DMS153 (cell line): ENCODE measurements at regions not wholly inside any gene's neighbourhood (a gene's known extent, or its start where the extent isn't known, plus 50 kb on each side); places are given as distances from the start of the nearest gene placed in this dataset.
"Not testable (repeated sequence)": the region's sequence is repeated elsewhere in the genome, so short reads cannot be mapped to it uniquely, and the experiment has no call there.

Experiments used
- DNase-seq: peaks from one replicate; lab custom pipeline; 2025; lab: John Stamatoyannopoulos, UW

GRCh38 chr5:1983919-1984695 lies 101.4 kb upstream of the IRX4 start:
- DNase-seq, result no peak

- no peak for DNase-seq
These were observed 100.7 kb upstream of the IRX4 start for GRCh38 chr5:1983401-1983800.

GRCh38 chr5:1982561-1982960 lies 99.8 kb upstream of the IRX4 start:
- not testable (repeated sequence) for DNase-seq

GRCh38 chr5:1975898-1976765 lies 93.4 kb upstream of the IRX4 start:
- DNase-seq, result no peak

GRCh38 chr5:1975406-1975715 lies 92.6 kb upstream of the IRX4 start:
- DNase-seq, result peak; percentile 88

GRCh38 chr5:1974501-1975405 lies 92.0 kb upstream of the IRX4 start:
- DNase-seq, result no peak

- no peak for DNase-seq
These were observed 91.4 kb upstream of the IRX4 start for GRCh38 chr5:1974081-1974480.

- peak; percentile 42 for DNase-seq
These were observed 90.8 kb upstream of the IRX4 start for GRCh38 chr5:1973391-1974013.

- no peak for DNase-seq
These were observed 89.2 kb upstream of the IRX4 start for GRCh38 chr5:1971944-1972343.

- DNase-seq, result no peak
These were observed 85.0 kb upstream of the IRX4 start for GRCh38 chr5:1967736-1968135.

GRCh38 chr5:1966461-1966860 lies 83.7 kb upstream of the IRX4 start:
- DNase-seq, result no peak

- no peak for DNase-seq
These were observed 83.2 kb upstream of the IRX4 start for GRCh38 chr5:1965925-1966324.

- no peak for DNase-seq
These were observed 81.3 kb upstream of the IRX4 start for GRCh38 chr5:1963941-1964451.

GRCh38 chr5:1963358-1963757 lies 80.6 kb upstream of the IRX4 start:
- DNase-seq, result no peak

GRCh38 chr5:1962619-1963355 lies 80.1 kb upstream of the IRX4 start:
- DNase-seq, result no peak

GRCh38 chr5:1961952-1962595 lies 79.3 kb upstream of the IRX4 start:
- DNase-seq, result no peak

- no peak for DNase-seq
These were observed 78.7 kb upstream of the IRX4 start for GRCh38 chr5:1961304-1961946.

- DNase-seq, result no peak
These were observed 78.0 kb upstream of the IRX4 start for GRCh38 chr5:1960595-1961303.
